GF-D8 (cell line): ENCODE measurements at regions not wholly inside any gene's neighbourhood (a gene's known extent, or its start where the extent isn't known, plus 50 kb on each side); places are given as distances from the start of the nearest gene placed in this dataset.

ENCODE experiments used
- DNase-seq: peaks from one replicate; lab custom pipeline; 2025; lab: John Stamatoyannopoulos, UW

GRCh38 chr1:4585705-4586104, 68.7 kb upstream of the AJAP1 start:
- DNase-seq: no peak

DNA sequence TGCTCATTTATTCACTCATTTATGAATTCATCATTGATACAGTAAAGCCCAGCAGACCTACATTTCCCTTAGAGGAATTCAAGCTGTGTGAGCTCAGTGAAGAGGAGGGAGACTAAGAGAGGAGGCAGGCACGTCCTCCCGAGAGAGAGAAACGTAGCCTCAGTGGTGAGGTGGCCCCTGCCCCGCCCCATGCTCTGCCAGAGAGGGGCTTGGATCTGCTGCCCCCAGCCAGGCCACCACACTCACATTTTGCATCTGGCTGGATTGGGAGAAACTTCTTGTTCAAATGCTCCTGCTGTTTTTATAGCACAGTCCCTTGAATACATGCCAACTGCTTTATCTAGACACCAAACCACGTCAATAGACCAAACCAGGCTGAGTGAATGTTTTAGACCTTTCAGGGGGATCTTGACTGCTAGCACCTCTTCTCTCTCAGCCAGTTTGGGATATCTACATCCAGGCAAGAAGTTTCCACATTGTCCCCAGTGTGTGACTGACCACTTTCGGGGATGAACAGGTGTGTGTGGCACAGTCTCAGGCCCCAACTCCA, 67.7 kb upstream of the AJAP1 start:
- no peak for DNase-seq

GRCh38 chr1:4587721-4588120, 66.7 kb upstream of the AJAP1 start:
- DNase-seq: no peak

DNA sequence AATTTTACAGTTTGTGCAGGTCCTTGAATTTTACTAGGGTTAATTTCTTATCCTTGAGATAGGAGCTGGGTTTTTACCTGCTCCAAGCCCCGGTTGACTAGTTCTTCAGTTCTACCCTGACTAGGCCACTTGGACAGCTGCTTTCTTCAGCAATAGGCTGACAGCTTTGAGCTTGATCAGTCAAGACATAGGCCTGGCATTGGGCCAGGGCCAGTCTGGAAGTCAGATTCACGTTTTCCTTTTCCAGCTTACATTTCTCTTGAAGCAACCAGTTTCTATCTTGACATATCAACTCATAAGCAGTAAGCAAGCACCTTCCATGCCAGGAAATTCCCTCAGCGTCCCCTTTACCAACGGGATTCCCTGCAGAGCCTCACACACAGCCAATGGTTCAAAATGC, 63.7 kb upstream of the AJAP1 start:
- no peak for DNase-seq

DNA sequence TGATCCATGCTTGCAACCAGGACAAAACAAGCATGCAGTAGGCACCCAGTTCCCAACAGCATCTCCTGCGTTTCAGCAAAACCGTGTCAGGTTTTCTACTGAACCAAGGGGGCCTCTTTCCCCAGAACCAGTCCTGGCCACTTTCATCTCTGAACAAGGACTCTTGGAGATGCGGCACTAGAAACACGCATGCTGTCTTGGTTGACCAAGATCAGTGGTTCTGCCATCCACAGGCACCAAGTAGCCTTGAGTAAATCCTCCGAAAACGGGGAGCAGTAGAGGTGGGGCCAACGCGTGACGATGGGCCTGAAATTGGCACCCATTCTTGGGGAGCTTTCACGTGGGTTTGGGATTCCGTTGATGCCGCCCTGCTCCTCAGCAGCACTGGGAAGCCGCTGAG, 62.5 kb upstream of the AJAP1 start:
- DNase-seq: no peak

DNA sequence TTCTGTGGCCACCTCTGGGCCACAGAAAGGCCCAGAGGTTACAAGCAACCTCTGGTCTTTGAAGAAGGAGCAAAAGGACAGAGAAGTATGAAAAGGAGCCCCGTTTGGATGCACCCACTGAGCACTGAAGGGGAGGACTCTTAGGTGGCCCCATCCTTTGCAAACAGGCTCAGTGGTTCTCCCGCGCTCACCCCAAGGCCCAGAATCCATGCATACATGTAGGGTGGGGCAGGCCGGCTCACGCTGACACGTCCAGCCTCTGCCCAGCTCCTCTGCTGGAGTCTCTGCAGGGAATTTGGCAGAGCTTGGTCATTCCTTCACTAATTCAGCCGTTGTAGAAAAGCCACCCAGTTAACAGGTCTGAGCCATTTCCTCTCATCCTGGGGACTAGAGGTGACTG, 61.3 kb upstream of the AJAP1 start:
- DNase-seq: no peak

- no peak for DNase-seq
Measured at GRCh38 chr1:4594286-4594991, 60.0 kb upstream of the AJAP1 start.

- no peak for DNase-seq
Measured at GRCh38 chr1:4595341-4596225, 58.8 kb upstream of the AJAP1 start.

- DNase-seq: no peak
Measured at GRCh38 chr1:4596486-4596885, 57.9 kb upstream of the AJAP1 start.

- no peak for DNase-seq
Measured at GRCh38 chr1:4597020-4597419, 57.4 kb upstream of the AJAP1 start.

DNA sequence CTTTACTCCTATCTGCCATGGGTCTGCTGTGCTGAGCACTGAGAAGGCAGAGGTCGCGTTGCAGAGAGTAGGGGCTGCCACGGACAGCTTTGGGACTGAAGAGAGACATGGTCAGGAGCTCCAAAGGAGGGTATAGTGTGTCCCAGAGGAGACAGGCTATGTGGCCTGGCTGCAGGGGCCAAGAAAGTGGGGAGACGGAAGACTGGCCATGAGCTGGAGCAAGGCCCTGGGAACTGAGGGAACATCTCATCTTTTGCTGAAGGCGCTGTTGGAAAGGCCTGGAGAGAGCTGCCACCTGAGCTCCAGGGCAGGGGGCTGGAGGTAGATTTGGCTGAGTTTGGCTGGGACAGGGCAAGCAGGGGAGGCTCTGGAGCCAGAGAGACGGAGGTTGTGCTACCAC, 55.8 kb upstream of the AJAP1 start:
- no peak for DNase-seq

GRCh38 chr1:4599521-4599920, 54.9 kb upstream of the AJAP1 start:
- no peak for DNase-seq

- no peak for DNase-seq
Measured at GRCh38 chr1:4599951-4600481, 54.4 kb upstream of the AJAP1 start.

DNA sequence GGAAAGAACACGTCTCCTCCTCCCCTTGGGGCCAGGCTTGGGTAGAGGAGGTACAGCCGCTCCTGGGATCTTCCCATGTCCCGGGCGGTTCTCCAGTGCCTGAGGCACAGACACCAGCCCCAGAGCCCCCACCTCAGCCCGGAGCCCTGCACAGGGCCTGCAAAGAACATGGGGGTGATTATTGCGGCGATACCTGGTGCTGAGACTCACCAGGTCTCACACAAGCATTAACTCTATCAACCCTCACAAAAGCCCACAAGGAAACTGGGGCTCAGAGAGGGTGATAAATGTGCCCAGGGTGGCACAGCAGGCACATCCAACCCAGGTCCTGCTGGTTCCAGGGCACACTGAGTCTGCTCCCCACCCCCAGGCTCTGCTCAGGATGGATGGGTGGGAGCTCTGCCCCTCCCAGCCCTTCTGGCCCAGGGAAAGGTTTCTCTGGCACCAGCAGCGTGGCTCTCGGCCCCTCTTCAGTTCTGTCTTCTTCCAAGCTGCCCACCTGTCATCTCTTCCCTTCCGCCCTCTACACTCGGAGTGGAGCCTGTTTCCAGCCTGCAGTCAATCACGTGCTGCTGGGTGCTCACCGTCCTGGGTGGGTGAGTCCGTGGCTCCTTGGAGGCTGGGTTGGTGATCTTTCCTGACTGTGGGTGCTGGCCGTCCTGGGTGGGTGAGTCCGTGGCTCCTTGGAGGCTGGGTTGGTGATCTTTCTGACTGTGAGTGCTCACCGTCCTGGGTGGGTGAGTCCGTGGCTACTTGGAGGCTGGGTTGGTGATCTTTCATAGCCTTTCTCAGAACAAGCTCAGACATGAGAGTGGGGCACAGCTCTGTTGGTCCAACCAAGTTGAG, 53.6 kb upstream of the AJAP1 start:
- no peak for DNase-seq

GRCh38 chr1:4601941-4602340, 52.5 kb upstream of the AJAP1 start:
- DNase-seq: no peak

- no peak for DNase-seq
Measured at GRCh38 chr1:4602462-4603294, 51.7 kb upstream of the AJAP1 start.

GRCh38 chr1:4603295-4604110, 50.9 kb upstream of the AJAP1 start:
- DNase-seq: no peak
